HEK293 (cell line): ENCODE measurements at regions not wholly inside any gene's neighbourhood (a gene's known extent, or its start where the extent isn't known, plus 50 kb on each side); places are given as distances from the start of the nearest gene placed in this dataset.
"Not testable (repeated sequence)": the region's sequence is repeated elsewhere in the genome, so short reads cannot be mapped to it uniquely, and the experiment has no call there.

ENCODE experiments used
- CTCF ChIA-PET: fragments of 350-600 bp; formaldehyde crosslinking; extraction: SDS; loops from one replicate; lab custom pipeline; 2021; ENCODE audit warnings: antibody characterized with exemption; lab: Yijun Ruan, JAX
- POLR2A ChIA-PET: fragments of 300-600 bp; formaldehyde crosslinking; extraction: SDS; loops from one replicate; lab custom pipeline; 2020; ENCODE audit warnings: antibody characterized with exemption, inconsistent platforms; lab: Yijun Ruan, JAX
- H3K27ac ChIP-seq: fragments of 200-500 bp; sonication (Bioruptor generic); 2 replicates; pipeline ENCODE4 v1.5.1; 2014; ENCODE audit warnings: low read depth, low read length, control low read depth, inconsistent platforms; ENCODE audit errors: extremely low read depth
- H3K36me3 ChIP-seq, 2 experiments: fragments of 200-500 bp in 1 of 2; sonication (Bioruptor generic) in 1 of 2; 1 replicate in 1 of 2; 2 replicates in 1 of 2; pipeline ENCODE4 v1.5.1; 2014 to 2017; ENCODE audit warnings: inconsistent platforms in 2 of 2, low read length in 2 of 2; ENCODE audit not compliant: control insufficient read depth in 2 of 2, insufficient read depth in 1 of 2
- H3K4me1 ChIP-seq: fragments of 200-500 bp; sonication (Bioruptor generic); 2 replicates; pipeline ENCODE4 v1.5.1; 2014; ENCODE audit warnings: mild to moderate bottlenecking, low read length, inconsistent platforms; ENCODE audit not compliant: control insufficient read depth, insufficient read depth
- H3K4me3 ChIP-seq: 2 replicates; pipeline ENCODE4 v1.5.1; 2011; ENCODE audit warnings: low read depth, mild to moderate bottlenecking, control low read depth, low read length, moderate library complexity
- H3K9me3 ChIP-seq: fragments of 200-500 bp; sonication (Bioruptor generic); 2 replicates; pipeline ENCODE4 v1.5.1; 2014; ENCODE audit warnings: low read depth, low read length, inconsistent platforms; ENCODE audit not compliant: control insufficient read depth, insufficient read depth
- REPIN1 ChIP-seq: fragments of 450-650 bp; formaldehyde crosslinking; IDR thresholded peaks from 2 replicates; pipeline ENCODE4 v1.5.1; 2017; ENCODE audit warnings: missing biosample characterization, missing genetic modification characterization, low read depth
- ZNF174 ChIP-seq: fragments of 450-650 bp; formaldehyde crosslinking; IDR thresholded peaks from 2 replicates; pipeline ENCODE4 v1.5.0; 2017; ENCODE audit warnings: missing biosample characterization, mild to moderate bottlenecking, missing genetic modification characterization
- ZNF184 ChIP-seq: fragments of 450-650 bp; IDR thresholded peaks from 2 replicates; pipeline ENCODE4 v1.5.1; 2018; ENCODE audit warnings: missing biosample characterization, mild to moderate bottlenecking, missing genetic modification characterization
- ZNF341 ChIP-seq: fragments of 450-650 bp; formaldehyde crosslinking; IDR thresholded peaks from 2 replicates; pipeline ENCODE4; 2016; ENCODE audit warnings: low read depth, missing biosample characterization, missing genetic modification characterization
- ZNF549 ChIP-seq: fragments of 450-650 bp; IDR thresholded peaks from 2 replicates; pipeline ENCODE4 v1.5.1; 2018; ENCODE audit warnings: missing biosample characterization, missing genetic modification characterization, mild to moderate bottlenecking, inconsistent platforms, moderate library complexity
- ZNF561 ChIP-seq: fragments of 450-650 bp; IDR thresholded peaks from 2 replicates; pipeline ENCODE4 v1.5.1; 2018; ENCODE audit warnings: missing biosample characterization, missing genetic modification characterization, borderline replicate concordance
- ZNF658 ChIP-seq: fragments of 450-650 bp; formaldehyde crosslinking; IDR thresholded peaks from 2 replicates; pipeline ENCODE4; 2016; ENCODE audit warnings: missing biosample characterization, missing genetic modification characterization
- ZNF777 ChIP-seq: fragments of 450-650 bp; formaldehyde crosslinking; IDR thresholded peaks from 2 replicates; pipeline ENCODE4 v1.5.1; 2017; ENCODE audit warnings: missing biosample characterization, missing genetic modification characterization, borderline replicate concordance
- ZSCAN16 ChIP-seq: fragments of 450-650 bp; formaldehyde crosslinking; IDR thresholded peaks from 2 replicates; pipeline ENCODE4 v1.5.1; 2016; ENCODE audit warnings: missing biosample characterization, missing genetic modification characterization
- TF ChIP-seq, protein P1 (sequence below): fragments of 450-650 bp; formaldehyde crosslinking; IDR thresholded peaks from 2 replicates; pipeline ENCODE4 v1.5.1; 2016; ENCODE audit warnings: missing biosample characterization, missing genetic modification characterization
- TF ChIP-seq, protein P2 (sequence below): fragments of 450-650 bp; formaldehyde crosslinking; IDR thresholded peaks from 2 replicates; pipeline ENCODE4 v1.5.1; 2016; ENCODE audit warnings: missing biosample characterization, missing genetic modification characterization
- TF ChIP-seq, protein P3 (sequence below): fragments of 450-650 bp; formaldehyde crosslinking; IDR thresholded peaks from 2 replicates; pipeline ENCODE4 v1.5.1; 2016; ENCODE audit warnings: missing biosample characterization, missing genetic modification characterization
- TF ChIP-seq, protein P4 (sequence below): fragments of 450-650 bp; formaldehyde crosslinking; IDR thresholded peaks from 2 replicates; pipeline ENCODE4 v1.5.1; 2016; ENCODE audit warnings: missing biosample characterization, missing genetic modification characterization
- TF ChIP-seq, protein P5 (sequence below): fragments of 450-650 bp; IDR thresholded peaks from 2 replicates; pipeline ENCODE4 v1.5.1; 2018; ENCODE audit warnings: missing biosample characterization, missing genetic modification characterization
- TF ChIP-seq, protein P6 (sequence below): fragments of 450-650 bp; formaldehyde crosslinking; IDR thresholded peaks from 2 replicates; pipeline ENCODE4 v1.5.1; 2017; ENCODE audit warnings: missing biosample characterization, missing genetic modification characterization
- TF ChIP-seq, protein P7 (sequence below): fragments of 450-650 bp; formaldehyde crosslinking; IDR thresholded peaks from 2 replicates; pipeline ENCODE4 v1.5.1; 2016; ENCODE audit warnings: missing biosample characterization, missing genetic modification characterization

DNA sequence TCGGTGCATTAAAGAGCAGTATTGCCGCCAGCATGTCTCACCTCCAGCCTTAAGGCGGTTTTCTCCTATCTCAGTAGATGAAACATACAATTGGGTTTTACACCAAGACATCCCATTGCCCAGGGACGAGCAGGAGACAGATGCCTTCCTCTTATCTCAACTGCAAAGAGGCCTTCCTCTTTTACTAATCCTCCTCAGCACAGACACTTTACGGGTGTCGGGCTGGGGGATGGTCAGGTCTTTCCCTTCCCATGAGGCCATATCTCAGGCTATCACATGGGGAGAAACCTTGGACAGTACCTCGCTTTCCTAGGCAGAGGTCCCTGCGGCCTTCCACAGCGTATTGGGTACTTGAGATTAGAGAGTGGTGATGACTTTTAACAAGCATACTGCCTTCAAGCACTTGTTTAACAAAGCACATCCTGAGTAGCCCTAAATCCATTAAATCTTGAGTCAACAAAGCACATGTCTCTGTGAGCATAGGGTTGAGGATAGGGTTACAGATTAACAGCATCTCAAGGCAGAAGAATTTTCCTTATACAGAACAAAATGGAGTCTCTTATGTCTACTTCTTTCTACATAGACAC, 60.8 kb upstream of the APBB1IP start:
- H3K4me1 ChIP-seq, H3K27ac ChIP-seq, H3K36me3 ChIP-seq, H3K9me3 ChIP-seq, POLR2A ChIA-PET, H3K4me3 ChIP-seq: not testable (repeated sequence)
- CTCF ChIA-PET: interaction anchor here (0.6 kb wide), 1 partner anchor 20 kb away, joined by 3 read pairs; no protein-coding TSS in a partner anchor
- TF ChIP-seq, protein P1, sequence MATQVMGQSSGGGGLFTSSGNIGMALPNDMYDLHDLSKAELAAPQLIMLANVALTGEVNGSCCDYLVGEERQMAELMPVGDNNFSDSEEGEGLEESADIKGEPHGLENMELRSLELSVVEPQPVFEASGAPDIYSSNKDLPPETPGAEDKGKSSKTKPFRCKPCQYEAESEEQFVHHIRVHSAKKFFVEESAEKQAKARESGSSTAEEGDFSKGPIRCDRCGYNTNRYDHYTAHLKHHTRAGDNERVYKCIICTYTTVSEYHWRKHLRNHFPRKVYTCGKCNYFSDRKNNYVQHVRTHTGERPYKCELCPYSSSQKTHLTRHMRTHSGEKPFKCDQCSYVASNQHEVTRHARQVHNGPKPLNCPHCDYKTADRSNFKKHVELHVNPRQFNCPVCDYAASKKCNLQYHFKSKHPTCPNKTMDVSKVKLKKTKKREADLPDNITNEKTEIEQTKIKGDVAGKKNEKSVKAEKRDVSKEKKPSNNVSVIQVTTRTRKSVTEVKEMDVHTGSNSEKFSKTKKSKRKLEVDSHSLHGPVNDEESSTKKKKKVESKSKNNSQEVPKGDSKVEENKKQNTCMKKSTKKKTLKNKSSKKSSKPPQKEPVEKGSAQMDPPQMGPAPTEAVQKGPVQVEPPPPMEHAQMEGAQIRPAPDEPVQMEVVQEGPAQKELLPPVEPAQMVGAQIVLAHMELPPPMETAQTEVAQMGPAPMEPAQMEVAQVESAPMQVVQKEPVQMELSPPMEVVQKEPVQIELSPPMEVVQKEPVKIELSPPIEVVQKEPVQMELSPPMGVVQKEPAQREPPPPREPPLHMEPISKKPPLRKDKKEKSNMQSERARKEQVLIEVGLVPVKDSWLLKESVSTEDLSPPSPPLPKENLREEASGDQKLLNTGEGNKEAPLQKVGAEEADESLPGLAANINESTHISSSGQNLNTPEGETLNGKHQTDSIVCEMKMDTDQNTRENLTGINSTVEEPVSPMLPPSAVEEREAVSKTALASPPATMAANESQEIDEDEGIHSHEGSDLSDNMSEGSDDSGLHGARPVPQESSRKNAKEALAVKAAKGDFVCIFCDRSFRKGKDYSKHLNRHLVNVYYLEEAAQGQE: peak; percentile 69

DNA sequence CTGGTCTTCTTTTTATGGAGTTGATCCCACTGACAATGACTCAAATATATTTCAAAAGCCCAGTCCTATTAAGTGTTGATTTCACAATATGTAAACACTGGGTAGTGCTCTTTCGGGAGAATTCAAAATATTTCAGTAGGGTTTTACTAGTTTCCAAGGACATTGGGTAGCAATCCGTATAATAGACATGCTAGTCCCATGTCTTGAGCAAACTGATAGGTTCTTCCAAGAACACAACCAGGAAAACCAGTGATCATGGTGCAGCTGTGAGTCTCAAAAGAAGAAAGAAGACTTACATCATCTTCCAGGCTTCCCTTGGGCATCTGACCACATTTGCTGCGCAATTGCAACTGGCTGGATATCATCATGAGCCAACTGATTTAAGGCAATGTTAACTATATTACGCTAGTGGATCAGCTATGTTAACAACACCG, 59.3 kb upstream of the APBB1IP start:
- Histone ChIP-seq H3K36me3 (no peaks in the 10 kb centered on the region), H3K9me3 (no peaks in the 10 kb centered on the region), H3K4me3 (no peak overlapping the region), H3K4me1 (0 out of 2 replicates have a peak, but pooled peaks cover 3% of the 10 kb centered on the region), H3K27ac (no peak overlapping the region)
- POLR2A ChIA-PET: no interaction called here
- CTCF ChIA-PET: interaction anchor here (0.6 kb wide), 1 partner anchor 13 kb away, joined by 3 read pairs; no protein-coding TSS in a partner anchor
- TF ChIP-seq, protein P2, sequence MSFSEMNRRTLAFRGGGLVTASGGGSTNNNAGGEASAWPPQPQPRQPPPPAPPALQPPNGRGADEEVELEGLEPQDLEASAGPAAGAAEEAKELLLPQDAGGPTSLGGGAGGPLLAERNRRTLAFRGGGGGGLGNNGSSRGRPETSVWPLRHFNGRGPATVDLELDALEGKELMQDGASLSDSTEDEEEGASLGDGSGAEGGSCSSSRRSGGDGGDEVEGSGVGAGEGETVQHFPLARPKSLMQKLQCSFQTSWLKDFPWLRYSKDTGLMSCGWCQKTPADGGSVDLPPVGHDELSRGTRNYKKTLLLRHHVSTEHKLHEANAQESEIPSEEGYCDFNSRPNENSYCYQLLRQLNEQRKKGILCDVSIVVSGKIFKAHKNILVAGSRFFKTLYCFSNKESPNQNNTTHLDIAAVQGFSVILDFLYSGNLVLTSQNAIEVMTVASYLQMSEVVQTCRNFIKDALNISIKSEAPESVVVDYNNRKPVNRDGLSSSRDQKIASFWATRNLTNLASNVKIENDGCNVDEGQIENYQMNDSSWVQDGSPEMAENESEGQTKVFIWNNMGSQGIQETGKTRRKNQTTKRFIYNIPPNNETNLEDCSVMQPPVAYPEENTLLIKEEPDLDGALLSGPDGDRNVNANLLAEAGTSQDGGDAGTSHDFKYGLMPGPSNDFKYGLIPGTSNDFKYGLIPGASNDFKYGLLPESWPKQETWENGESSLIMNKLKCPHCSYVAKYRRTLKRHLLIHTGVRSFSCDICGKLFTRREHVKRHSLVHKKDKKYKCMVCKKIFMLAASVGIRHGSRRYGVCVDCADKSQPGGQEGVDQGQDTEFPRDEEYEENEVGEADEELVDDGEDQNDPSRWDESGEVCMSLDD: no peak
- TF ChIP-seq, protein P3, sequence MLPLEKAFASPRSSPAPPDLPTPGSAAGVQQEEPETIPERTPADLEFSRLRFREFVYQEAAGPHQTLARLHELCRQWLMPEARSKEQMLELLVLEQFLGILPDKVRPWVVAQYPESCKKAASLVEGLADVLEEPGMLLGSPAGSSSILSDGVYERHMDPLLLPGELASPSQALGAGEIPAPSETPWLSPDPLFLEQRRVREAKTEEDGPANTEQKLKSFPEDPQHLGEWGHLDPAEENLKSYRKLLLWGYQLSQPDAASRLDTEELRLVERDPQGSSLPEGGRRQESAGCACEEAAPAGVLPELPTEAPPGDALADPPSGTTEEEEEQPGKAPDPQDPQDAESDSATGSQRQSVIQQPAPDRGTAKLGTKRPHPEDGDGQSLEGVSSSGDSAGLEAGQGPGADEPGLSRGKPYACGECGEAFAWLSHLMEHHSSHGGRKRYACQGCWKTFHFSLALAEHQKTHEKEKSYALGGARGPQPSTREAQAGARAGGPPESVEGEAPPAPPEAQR (tag by site-specific recombination): no peak
- TF ChIP-seq ZNF174 (tag by site-specific recombination) (no peak), ZNF341 (tag by site-specific recombination) (no peak), ZNF777 (tag by site-specific recombination) (no peak), REPIN1 (no peak), ZNF549 (tag by site-specific recombination) (no peak), ZNF561 (tag by site-specific recombination) (no peak)
- TF ChIP-seq, protein P4, sequence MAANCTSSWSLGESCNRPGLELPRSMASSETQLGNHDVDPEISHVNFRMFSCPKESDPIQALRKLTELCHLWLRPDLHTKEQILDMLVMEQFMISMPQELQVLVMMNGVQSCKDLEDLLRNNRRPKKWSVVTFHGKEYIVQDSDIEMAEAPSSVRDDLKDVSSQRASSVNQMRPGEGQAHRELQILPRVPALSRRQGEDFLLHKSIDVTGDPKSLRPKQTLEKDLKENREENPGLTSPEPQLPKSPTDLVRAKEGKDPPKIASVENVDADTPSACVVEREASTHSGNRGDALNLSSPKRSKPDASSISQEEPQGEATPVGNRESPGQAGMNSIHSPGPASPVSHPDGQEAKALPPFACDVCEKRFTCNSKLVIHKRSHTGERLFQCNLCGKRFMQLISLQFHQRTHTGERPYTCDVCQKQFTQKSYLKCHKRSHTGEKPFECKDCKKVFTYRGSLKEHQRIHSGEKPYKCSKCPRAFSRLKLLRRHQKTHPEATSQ: no peak

DNA sequence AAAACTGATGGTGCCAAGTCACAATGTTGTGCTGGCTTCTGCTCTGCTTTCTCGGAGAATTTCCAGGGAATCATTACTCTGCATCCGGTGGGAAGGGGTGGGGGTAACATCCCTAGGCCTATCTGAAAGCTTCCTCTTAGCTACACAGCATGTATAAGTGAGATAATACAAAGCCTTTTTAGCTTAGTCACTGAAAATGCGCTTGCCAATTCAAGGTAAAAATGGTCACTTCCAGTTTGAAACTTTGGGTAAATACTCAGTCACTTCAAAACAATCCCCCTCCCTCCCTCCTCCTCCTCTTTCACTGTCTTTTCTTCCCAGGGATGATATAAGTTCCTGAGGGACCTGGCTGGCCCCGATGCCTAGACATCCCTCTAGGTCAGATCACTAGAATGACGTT, 57.3 kb upstream of the APBB1IP start:
- ChIA-PET POLR2A (no interaction called here), CTCF (no interaction called here)
- Histone ChIP-seq H3K36me3 (no peaks in the 10 kb centered on the region), H3K9me3 (no peaks in the 10 kb centered on the region), H3K4me3 (no peak overlapping the region), H3K4me1 (0 out of 2 replicates have a peak, but pooled peaks cover 3% of the 10 kb centered on the region), H3K27ac (no peak overlapping the region)
- TF ChIP-seq, protein P5, sequence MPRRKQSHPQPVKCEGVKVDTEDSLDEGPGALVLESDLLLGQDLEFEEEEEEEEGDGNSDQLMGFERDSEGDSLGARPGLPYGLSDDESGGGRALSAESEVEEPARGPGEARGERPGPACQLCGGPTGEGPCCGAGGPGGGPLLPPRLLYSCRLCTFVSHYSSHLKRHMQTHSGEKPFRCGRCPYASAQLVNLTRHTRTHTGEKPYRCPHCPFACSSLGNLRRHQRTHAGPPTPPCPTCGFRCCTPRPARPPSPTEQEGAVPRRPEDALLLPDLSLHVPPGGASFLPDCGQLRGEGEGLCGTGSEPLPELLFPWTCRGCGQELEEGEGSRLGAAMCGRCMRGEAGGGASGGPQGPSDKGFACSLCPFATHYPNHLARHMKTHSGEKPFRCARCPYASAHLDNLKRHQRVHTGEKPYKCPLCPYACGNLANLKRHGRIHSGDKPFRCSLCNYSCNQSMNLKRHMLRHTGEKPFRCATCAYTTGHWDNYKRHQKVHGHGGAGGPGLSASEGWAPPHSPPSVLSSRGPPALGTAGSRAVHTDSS (tag by site-specific recombination): no peak
- TF ChIP-seq, protein P6, sequence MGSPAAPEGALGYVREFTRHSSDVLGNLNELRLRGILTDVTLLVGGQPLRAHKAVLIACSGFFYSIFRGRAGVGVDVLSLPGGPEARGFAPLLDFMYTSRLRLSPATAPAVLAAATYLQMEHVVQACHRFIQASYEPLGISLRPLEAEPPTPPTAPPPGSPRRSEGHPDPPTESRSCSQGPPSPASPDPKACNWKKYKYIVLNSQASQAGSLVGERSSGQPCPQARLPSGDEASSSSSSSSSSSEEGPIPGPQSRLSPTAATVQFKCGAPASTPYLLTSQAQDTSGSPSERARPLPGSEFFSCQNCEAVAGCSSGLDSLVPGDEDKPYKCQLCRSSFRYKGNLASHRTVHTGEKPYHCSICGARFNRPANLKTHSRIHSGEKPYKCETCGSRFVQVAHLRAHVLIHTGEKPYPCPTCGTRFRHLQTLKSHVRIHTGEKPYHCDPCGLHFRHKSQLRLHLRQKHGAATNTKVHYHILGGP (tag by site-specific recombination): no peak
- TF ChIP-seq ZNF184 (no peak), ZSCAN16 (no peak), ZNF549 (tag by site-specific recombination) (no peak), ZNF658 (tag by site-specific recombination) (no peak)
- TF ChIP-seq, protein P7, sequence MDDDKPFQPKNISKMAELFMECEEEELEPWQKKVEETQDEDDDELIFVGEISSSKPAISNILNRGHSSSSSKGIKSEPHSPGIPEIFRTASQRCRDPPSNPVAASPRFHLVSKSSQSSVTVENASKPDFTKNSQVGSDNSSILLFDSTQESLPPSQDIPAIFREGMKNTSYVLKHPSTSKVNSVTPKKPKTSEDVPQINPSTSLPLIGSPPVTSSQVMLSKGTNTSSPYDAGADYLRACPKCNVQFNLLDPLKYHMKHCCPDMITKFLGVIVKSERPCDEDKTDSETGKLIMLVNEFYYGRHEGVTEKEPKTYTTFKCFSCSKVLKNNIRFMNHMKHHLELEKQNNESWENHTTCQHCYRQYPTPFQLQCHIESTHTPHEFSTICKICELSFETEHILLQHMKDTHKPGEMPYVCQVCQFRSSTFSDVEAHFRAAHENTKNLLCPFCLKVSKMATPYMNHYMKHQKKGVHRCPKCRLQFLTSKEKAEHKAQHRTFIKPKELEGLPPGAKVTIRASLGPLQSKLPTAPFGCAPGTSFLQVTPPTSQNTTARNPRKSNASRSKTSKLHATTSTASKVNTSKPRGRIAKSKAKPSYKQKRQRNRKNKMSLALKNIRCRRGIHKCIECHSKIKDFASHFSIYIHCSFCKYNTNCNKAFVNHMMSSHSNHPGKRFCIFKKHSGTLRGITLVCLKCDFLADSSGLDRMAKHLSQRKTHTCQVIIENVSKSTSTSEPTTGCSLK (tag by site-specific recombination): no peak
